SU-DHL-6 (cell line): ENCODE measurements at regions not wholly inside any gene's neighbourhood (a gene's known extent, or its start where the extent isn't known, plus 50 kb on each side); places are given as distances from the start of the nearest gene placed in this dataset.

Source experiments
- CTCF ChIP-seq: fragments of 200-600 bp; sonication (generic); IDR thresholded peaks from one replicate; pipeline ENCODE4 v1.5.1; 2017; ENCODE audit warnings: antibody characterized with exemption, mild to moderate bottlenecking, low read length, moderate library complexity; ENCODE audit not compliant: insufficient read depth, poor library complexity, severe bottlenecking
- EZH2phosphoT487 ChIP-seq: fragments of 200-600 bp; sonication (generic), shearing (Covaris generic); conservative IDR thresholded peaks from 2 replicates; pipeline ENCODE4 v1.6.1; 2018; ENCODE audit warnings: mild to moderate bottlenecking, antibody characterized with exemption, low read length, moderate library complexity, mixed read lengths

DNA sequence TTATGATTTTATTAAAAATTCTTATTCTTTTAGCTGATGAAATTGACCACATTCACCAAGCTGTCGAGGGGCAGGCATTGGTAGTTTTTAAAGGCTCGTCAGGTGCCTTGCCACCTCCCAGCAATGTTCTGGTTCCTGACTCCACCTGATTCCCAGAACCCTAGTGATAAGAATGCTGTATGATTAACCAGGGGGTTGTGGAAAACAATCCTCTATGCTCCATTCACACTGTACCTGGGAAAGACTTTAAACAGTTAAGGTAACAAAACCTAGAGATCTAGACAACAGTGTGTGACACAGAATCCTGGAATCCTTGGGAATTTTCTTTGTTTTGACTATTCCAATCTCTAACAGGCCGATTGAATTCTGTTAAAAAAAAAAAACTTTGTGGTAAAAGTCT lies 165.7 kb upstream of the OLIG3 start:
- TF ChIP-seq CTCF (no peak), EZH2phosphoT487 (no peak)
